Activated CD4-positive, alpha-beta T cell treated with anti-CD3 and anti-CD28 coated beads, Interleukin-2, amount 50 U/mL, for 48 hours (primary cell): ENCODE measurements at regions not wholly inside any gene's neighbourhood (a gene's known extent, or its start where the extent isn't known, plus 50 kb on each side); places are given as distances from the start of the nearest gene placed in this dataset.
"Not testable (repeated sequence)": the region's sequence is repeated elsewhere in the genome, so short reads cannot be mapped to it uniquely, and the experiment has no call there.

ENCODE experiments used
- DNase-seq, 2 experiments: peaks; one replicate each; pipeline ENCODE4 v3.0.0-alpha.2; 2020

GRCh38 chr2:87521489-87521888 lies 226.4 kb upstream of the PLGLB2 start:
- DNase-seq, result peak in 1 of 2 experiments; percentile 40

GRCh38 chr2:87524619-87525188 lies 223.2 kb upstream of the PLGLB2 start:
- peak in 1 of 2 experiments; percentile 34 for DNase-seq

- peak in 1 of 2 experiments; percentile 60 for DNase-seq
Measured at GRCh38 chr2:87525497-87525991, 222.3 kb upstream of the PLGLB2 start.

- peak in 1 of 2 experiments; percentile 2 for DNase-seq
Measured at GRCh38 chr2:87526258-87526657, 221.6 kb upstream of the PLGLB2 start.

GRCh38 chr2:87531968-87532715 lies 215.7 kb upstream of the PLGLB2 start:
- peak in 1 of 2 experiments; percentile 2 for DNase-seq

- peak in 1 of 2 experiments; percentile 20 for DNase-seq
Measured at GRCh38 chr2:87533390-87534272, 214.3 kb upstream of the PLGLB2 start.

GRCh38 chr2:87534273-87534889 lies 213.5 kb upstream of the PLGLB2 start:
- not testable (repeated sequence) for DNase-seq

- not testable (repeated sequence) for DNase-seq
Measured at GRCh38 chr2:87536427-87536826, 211.5 kb upstream of the PLGLB2 start.

- peak in 1 of 2 experiments; percentile 12 for DNase-seq
Measured at GRCh38 chr2:87537251-87537671, 210.6 kb upstream of the PLGLB2 start.

GRCh38 chr2:87538268-87538667 lies 209.6 kb upstream of the PLGLB2 start:
- not testable (repeated sequence) for DNase-seq

- DNase-seq, result not testable (repeated sequence)
Measured at GRCh38 chr2:87539151-87539943, 208.5 kb upstream of the PLGLB2 start.

- not testable (repeated sequence) for DNase-seq
Measured at GRCh38 chr2:87540242-87540641, 207.6 kb upstream of the PLGLB2 start.

GRCh38 chr2:87542599-87543174 lies 205.2 kb upstream of the PLGLB2 start:
- peak; percentile 49 to 71 for DNase-seq

- DNase-seq, result not testable (repeated sequence)
Measured at GRCh38 chr2:87543797-87544196, 204.1 kb upstream of the PLGLB2 start.

- not testable (repeated sequence) for DNase-seq
Measured at GRCh38 chr2:87547106-87547505, 200.8 kb upstream of the PLGLB2 start.

- DNase-seq, result not testable (repeated sequence)
Measured at GRCh38 chr2:87547966-87548365, 199.9 kb upstream of the PLGLB2 start.

GRCh38 chr2:87548681-87549536 lies 199.0 kb upstream of the PLGLB2 start:
- not testable (repeated sequence) for DNase-seq

- not testable (repeated sequence) for DNase-seq
Measured at GRCh38 chr2:87549561-87550202, 198.2 kb upstream of the PLGLB2 start.

- not testable (repeated sequence) for DNase-seq
Measured at GRCh38 chr2:87554678-87555077, 193.2 kb upstream of the PLGLB2 start.

- peak; percentile 63 to 70 for DNase-seq
Measured at GRCh38 chr2:87555082-87555481, 192.8 kb upstream of the PLGLB2 start.
